ENCODE measurements at regions not wholly inside any gene's neighbourhood (a gene's known extent, or its start where the extent isn't known, plus 50 kb on each side); places are given as distances from the start of the nearest gene placed in this dataset.
"Not testable (repeated sequence)": the region's sequence is repeated elsewhere in the genome, so short reads cannot be mapped to it uniquely, and the experiment has no call there.

GRCh38 chr2:113341191-113341869 lies 62.6 kb upstream of the PAX8 start:
- DNase-seq (ENCODE audit: low read depth in 1 of 2, low spot score in 1 of 2), result no peak

DNA sequence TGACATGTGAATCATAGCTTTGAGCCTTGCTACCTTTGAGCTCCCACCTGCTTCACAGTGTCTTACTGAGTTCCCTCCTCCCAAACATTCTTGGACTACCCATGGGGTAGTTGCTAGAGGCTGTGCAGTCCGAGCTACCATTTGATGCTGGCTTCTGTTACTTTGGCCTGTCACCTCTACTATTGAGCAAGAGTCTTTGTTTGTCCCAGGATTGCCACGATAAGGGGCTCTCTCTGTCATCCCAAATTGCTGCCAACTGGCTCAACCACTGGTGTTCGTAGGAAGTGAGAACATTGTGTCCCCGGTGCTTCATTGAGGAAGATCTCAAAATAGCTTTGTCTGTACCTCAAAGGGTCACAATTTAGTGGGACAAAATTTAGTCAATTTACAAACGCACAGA lies 59.1 kb upstream of the PAX8 start:
- DNase-seq (ENCODE audit: low read depth in 1 of 2, low spot score in 1 of 2), result no peak

GRCh38 chr2:113336040-113336439 lies 57.3 kb upstream of the PAX8 start:
- not testable (repeated sequence) for DNase-seq (ENCODE audit: low read depth in 1 of 2, low spot score in 1 of 2)

GRCh38 chr2:113334147-113334546 lies 55.4 kb upstream of the PAX8 start:
- DNase-seq (ENCODE audit: low read depth in 1 of 2, low spot score in 1 of 2), result no peak

- not testable (repeated sequence) for DNase-seq (ENCODE audit: low read depth in 1 of 2, low spot score in 1 of 2)
Observed at GRCh38 chr2:113333735-113334134, 55.0 kb upstream of the PAX8 start.

DNA sequence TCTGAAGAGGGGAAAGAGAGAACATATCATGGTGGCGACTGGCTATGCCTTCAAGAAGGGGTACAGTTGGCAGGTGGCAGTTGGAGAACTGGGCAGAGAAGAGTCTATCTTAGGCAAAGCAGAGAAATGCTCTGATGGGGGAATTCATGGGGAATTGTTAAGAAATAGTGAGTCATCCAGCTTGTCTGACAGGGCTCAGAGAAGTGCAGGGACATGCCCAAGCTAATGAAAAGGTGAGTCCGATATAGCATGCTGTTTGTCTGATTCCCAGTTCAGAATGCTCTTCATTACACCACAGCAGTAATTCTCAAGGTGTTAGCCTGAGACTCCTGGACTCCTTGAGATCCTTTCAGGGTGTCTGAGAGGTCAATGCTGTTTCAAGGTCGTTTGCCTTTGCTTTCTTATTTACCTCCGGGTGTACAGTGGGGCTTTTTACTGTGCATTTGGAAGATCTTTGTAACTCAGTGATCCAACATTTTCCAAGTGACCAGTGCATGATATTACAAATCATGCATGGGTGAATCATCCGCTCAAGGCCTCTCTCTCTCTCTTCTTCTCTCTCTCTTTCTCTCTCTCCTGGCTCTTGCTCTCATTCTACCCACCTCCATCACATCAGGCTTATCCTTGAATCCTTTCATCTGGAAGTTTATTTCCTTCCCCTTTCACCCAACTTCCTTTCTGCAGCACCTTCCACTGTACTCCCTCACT lies 51.5 kb upstream of the PAX8 start:
- not testable (repeated sequence) for DNase-seq (ENCODE audit: low read depth in 1 of 2, low spot score in 1 of 2)

GRCh38 chr2:113328973-113329372 lies 50.3 kb upstream of the PAX8 start:
- not testable (repeated sequence) for DNase-seq (ENCODE audit: low read depth in 1 of 2, low spot score in 1 of 2)

DNA sequence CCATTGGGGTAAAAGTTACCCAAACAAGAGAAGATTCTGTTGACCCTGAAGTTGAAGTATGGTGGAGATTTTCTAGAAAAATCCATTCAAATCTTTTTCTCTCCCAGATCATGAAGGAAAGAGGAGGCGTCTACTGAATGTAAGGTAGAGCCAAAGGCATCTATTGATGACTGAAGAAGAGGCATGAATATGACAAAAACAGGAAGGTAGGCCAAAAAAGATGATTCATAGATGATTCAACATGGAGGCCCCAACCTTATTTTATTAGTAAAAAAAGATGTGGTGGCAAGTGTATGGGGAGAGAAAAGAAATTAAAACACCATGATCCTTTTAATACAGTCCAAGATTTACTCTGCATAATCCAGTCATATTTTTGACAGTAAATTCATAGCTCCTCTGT lies 49.9 kb upstream of the PAX8 start:
- DNase-seq (ENCODE audit: low read depth in 1 of 2, low spot score in 1 of 2), result not testable (repeated sequence)
